Glomerular visceral epithelial cell (primary cell): ENCODE measurements at regions not wholly inside any gene's neighbourhood (a gene's known extent, or its start where the extent isn't known, plus 50 kb on each side); places are given as distances from the start of the nearest gene placed in this dataset.
A peak's percentile ranks its signal among the peaks of the same experiment; 100 is the strongest.

ENCODE experiments used
- DNase-seq: peaks from one replicate; pipeline ENCODE4 v3.0.0-alpha.2; 2016; ENCODE audit errors: extremely low spot score

GRCh38 chr1:208541225-208541855 is 297.2 kb upstream of the PLXNA2 start:
- DNase-seq = no peak

DNA sequence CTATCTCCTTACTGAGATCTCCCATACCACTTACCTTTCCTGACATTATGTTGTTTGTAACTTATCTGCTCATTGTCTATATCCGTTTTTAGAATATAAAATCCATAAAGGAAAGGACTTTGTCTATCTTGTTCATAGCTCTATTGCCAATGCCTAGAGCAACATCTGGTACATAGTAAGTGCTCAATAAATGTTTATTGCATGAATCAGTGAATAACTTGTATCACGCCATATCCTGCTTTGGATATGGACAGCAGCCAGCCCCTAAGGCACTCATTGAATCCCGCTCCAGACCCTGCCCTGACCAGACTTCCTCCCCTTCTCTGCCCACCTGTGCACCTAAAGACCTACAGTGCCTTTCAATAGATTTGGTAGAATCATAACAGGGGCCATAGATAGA is 298.1 kb upstream of the PLXNA2 start:
- no peak for DNase-seq

- no peak for DNase-seq
These were observed 299.9 kb upstream of the PLXNA2 start for GRCh38 chr1:208544053-208544452.

GRCh38 chr1:208544794-208545193 is 300.6 kb upstream of the PLXNA2 start:
- no peak for DNase-seq

DNA sequence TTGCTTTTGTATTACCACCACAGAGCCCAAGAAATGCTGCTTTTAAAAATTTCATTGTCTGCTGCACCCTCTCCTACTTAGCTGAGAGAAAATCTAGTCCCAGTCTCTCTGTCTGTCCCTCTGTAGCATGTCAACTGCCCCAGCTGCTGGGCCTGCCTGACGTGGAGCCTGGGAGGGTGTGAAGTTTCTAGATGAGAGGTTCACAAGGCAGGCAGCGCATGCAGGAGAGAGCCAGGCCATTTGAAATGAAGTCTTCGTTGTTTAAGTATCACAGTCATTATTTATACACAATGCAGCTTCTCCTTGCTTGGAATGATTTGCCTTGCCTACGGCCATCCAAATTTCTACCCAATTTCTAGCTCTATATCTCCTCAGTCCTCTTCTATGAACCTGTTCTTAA is 306.8 kb upstream of the PLXNA2 start:
- DNase-seq = no peak

DNA sequence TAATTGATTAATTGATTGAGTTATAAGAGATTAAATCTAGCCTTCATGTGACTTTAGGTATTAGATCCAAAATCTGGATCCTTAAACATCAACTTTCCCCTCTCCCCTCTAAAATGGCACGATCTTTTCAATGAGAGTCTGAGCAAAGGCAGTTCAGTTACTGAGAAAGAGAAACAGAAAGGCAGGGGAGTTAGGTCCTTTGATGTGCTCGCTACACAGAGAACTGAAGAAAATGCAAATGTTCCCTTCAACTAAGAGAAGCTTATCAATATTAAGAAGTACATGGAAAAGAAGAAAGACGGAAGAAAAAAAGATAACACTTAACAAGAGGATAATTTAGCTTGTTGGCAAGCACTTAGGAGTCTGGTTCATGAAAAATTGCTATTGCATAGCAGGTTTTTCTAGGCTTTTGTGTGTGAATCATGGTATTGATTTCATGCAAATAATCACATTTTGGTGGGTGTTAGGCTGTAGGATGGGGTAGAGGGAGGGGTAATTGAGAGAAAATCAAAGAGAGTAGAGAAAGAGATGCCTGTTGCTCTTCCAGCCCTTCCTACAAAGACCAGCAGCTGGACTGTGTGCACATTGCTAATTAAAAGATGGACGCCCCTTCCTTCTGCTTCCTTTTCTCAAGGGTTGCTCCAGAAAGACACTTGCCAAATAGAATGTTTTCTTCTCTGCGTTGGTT is 307.6 kb upstream of the PLXNA2 start:
- DNase-seq = no peak

- DNase-seq = no peak
These were observed 308.7 kb upstream of the PLXNA2 start for GRCh38 chr1:208552928-208553327.

- DNase-seq = no peak
These were observed 312.3 kb upstream of the PLXNA2 start for GRCh38 chr1:208556461-208556860.

DNA sequence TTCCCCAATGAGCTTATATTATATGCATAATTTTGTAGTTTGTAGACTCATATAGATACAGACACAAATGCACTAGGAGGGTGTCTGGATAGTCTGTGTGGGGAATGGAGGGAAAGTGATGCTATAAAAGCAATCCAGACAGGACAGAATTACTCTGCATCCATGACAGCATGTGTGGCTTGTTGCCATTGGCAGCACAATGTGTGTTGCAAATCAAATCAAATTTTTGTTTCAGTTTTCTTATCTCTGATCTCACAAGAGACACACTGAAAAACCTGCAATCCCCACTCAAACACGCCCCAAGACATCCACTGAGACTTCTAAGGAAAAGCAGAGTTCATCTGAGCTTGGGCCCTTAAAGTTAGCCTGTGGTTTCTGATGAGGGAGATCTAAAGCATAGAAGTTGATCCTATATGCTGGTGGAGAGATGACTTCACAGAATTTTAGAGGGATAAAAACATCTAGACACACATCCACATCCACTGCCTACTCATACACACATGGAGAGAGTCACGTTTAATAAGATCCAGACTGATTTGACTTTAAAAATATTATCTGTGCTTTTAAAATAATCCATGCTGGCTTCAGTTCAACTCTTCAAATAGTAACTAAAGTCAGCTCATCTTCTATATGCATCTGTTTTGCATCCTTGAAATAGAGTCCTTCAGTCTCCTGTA is 313.0 kb upstream of the PLXNA2 start:
- no peak for DNase-seq

- no peak for DNase-seq
These were observed 313.5 kb upstream of the PLXNA2 start for GRCh38 chr1:208557723-208558094.

DNA sequence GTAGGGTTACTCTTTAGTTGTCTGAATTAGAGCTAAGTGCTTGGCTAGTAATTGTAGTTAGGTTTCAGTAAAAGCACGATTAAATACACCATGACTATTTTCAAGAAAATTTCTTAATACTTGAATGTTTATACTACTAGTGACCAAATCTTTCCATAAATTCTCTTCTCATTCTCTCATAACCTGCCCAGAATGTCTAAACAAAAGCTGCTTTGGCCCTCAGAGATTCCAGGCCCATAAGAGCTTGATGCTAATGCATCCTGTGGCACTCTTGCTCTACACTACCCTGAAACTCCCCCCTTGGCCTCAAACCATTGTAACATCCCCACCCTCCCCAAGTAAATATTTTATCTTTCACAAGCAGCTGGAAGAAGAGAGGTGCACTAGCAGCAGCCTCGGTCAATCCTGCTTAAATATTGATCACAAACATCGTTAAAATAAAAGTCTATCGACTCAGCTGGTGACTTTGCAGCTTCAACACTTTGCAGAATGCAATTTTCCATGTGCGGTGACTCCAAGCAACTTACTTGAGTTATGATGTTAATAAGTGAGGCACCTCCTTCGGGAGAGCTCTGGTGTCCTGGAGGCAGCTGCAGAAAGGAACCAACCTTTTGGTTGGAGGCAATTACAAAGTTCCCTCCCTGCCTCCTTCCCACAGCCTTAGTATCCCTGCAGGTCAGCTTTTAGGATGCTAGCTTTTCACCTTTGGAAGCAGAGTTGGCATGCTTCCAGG is 315.6 kb upstream of the PLXNA2 start:
- DNase-seq = no peak

DNA sequence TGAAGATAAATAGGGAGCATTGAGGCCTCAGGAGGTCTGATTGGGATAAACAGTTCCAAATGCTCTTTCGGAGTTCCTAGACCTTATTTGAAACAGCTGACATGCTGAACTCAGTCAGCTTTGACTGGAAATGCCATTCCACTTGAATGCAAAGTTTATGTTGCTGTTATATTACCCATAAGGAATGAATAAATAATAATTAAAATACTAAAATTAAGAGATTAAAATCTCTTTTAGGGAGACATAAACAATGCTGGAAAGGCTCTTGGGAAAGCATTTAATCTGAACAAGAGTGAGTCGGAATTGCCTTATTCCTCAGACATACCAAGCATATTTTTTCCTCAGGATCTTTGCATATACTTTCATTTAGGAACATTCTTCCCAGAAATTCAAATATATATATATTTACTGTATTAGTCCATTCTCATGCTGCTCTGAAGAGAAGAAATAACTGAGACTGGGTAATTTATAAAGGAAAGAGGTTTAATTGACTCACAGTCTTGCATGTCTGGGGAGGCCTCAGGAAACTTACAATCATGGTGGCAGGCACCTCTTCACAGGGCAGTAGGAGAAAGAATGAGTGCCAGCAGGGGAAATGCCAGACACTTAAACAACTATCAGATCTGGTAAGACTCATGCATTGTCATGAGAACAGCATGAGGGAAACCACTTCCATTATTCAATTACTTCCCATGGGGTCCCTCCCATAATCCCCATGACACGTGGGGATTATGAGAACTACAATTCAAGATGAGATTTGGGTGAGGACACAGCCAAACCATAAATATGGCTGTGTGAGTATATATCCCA is 318.2 kb upstream of the PLXNA2 start:
- no peak for DNase-seq

GRCh38 chr1:208564466-208564865 is 320.3 kb upstream of the PLXNA2 start:
- no peak for DNase-seq

- peak; percentile 39 for DNase-seq
These were observed 321.7 kb upstream of the PLXNA2 start for GRCh38 chr1:208565756-208566440.

DNA sequence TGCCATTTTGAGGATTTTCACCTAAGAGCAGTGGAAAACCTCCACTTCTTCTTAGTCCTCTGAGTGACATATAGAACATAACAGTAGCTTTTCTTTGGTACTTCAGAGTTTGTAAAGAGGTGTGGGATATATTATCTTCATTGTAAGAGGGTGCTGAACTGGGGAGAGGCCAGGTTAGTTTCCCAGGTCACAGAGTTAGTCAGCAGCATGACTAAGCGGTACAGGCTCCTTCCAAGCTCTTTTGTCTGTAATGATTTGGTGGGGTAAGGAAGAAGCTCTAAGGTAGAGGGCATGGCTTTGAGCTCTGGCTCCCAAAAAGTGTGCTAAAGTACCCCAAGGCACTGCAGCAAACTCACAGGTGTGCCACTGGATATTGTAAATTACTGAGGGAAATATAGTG is 325.0 kb upstream of the PLXNA2 start:
- no peak for DNase-seq

DNA sequence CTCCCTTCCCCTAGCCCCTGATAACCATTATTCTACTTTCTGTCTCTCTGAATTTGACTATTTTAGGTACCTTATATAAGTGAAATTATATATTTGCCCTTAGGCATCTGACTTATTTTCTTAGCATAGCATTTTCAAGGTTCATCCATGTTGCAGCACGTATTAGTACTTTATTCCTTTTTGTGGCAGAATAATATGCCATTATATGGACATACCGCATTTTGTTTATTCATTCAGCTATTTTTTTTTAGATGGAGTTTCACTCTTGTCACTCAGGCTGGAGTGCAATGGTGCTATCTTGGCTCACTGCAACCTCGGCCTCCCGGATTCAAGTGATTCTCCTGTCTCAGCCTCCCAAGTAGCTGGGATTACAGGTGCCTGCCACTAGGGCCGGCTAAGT is 326.2 kb upstream of the PLXNA2 start:
- no peak for DNase-seq

DNA sequence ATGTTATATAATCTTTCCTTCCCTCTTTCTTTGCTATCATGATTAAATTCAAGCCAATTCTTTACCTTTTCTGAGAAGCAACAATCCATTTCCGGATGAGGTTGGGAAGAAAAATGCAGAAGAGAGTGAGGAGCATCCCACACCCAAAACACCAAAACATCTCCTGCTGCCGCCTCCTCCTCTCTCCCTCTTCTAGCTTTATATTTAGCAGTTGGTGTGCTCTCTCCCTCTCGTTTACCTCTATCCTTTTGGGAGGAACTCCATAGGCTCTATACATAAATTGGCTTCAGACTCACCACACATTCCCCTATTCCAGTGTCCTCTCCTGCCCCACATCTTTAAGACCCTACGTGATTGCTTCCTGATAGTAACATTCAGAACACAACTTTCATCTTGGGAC is 332.2 kb upstream of the PLXNA2 start:
- DNase-seq = no peak

DNA sequence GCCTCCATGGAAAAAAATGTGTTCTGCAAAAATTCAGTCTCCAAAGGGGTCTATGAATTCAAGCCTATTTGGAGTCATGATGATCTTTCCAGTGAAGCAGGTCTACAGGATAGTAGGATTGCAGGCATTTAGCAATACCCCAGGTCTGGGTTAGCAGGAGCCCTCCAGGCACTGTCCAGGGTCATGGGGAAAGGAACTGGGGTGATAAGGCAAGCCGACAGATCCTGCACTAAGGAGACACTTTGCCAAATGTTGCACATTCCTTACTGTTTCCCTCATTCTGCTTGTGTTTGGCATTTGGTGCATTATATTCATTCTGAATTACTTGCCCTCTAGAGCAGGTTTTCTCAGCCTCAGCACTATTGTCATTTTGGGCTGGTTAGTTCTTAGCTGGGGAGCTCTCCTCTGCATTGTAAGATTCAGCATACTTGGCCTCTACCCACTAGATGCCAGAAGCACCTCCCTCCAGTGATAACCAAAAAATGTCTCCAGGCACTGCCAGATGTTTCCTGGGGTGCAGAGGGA is 333.3 kb upstream of the PLXNA2 start:
- DNase-seq = no peak

DNA sequence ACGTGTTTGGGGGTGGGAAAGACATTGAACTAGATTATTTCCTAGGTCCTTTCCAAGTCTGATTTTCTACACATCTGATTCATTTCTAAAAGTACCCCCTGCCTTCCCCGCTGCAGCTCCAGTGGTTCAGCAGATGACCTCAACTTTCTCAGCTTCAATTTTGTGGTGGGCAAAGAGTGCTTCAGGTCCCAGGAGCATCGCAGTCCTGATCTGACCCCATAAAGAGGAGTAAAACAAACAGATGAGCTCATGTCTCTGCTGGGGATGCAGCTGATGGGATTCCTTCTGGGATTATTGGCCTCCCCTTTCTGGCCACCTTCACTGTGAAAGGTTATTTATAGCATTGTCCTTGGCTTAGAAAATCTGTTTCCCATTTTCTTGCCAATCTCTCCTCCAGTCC is 337.0 kb upstream of the PLXNA2 start:
- DNase-seq = peak; percentile 21

DNA sequence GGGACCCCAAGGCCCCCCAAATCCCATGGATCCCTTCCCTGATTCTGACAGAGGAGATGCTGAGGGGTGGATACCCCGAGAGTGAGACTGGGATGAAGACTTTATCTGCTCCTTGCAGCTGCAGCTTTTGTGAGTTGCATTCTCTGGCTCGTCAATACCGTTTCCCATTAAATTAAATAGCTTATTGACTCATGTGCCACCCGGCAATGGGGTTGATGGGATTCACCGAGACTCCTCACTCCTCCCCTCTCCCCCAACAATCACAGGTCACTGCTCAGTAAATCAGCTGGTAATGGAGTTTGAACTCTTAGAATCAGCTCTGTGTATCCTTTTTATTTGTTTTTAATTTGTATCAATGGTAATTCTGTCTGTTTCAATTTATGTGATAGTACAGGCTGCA is 337.5 kb upstream of the PLXNA2 start:
- no peak for DNase-seq

- DNase-seq = no peak
These were observed 340.1 kb upstream of the PLXNA2 start for GRCh38 chr1:208584167-208584755.
